GM12878 (cell line): ENCODE measurements at regions not wholly inside any gene's neighbourhood (a gene's known extent, or its start where the extent isn't known, plus 50 kb on each side); places are given as distances from the start of the nearest gene placed in this dataset.

ENCODE experiments used
- CTCF ChIP-seq, 3 experiments: IDR thresholded peaks in 2 of 3; conservative IDR thresholded peaks in 1 of 3; 2 replicates each; pipeline ENCODE4 v1.5.1; 2011; ENCODE audit warnings: low read depth in 3 of 3, low read length in 3 of 3, mild to moderate bottlenecking in 3 of 3, control low read depth in 2 of 3, moderate library complexity in 2 of 3, inconsistent platforms in 1 of 3, mixed read lengths in 1 of 3; ENCODE audit not compliant: control insufficient read depth in 2 of 3, insufficient read depth in 1 of 3; ENCODE audit errors: extremely low read depth in 1 of 3
- IKZF1 ChIP-seq: fragments of 450-650 bp; conservative IDR thresholded peaks from 2 replicates; pipeline ENCODE4 v1.6.1; 2017; ENCODE audit warnings: antibody characterized with exemption, mild to moderate bottlenecking
- POLR2AphosphoS5 ChIP-seq: IDR thresholded peaks from 2 replicates; pipeline ENCODE4 v1.6.1; 2011; ENCODE audit warnings: mild to moderate bottlenecking, low read length, inconsistent platforms

GRCh38 chr2:9774266-9774665 lies 69.0 kb upstream of the TAF1B start:
- no peak for TF ChIP-seq IKZF1
- TF ChIP-seq CTCF (IDR thresholded peaks at IDR 0.05 in 2 of 3, conservative IDR thresholded peaks at IDR 0.05 in 1 of 3; ENCODE audit: control insufficient read depth in 2 of 3, extremely low read depth in 1 of 3, insufficient read depth in 1 of 3, low read depth in 3 of 3, low read length in 3 of 3): no peak
- no peak for TF ChIP-seq POLR2AphosphoS5
